Endothelial cell of umbilical vein (primary cell): ENCODE measurements at regions not wholly inside any gene's neighbourhood (a gene's known extent, or its start where the extent isn't known, plus 50 kb on each side); places are given as distances from the start of the nearest gene placed in this dataset.
"Not testable (repeated sequence)": the region's sequence is repeated elsewhere in the genome, so short reads cannot be mapped to it uniquely, and the experiment has no call there.

Experiments used
- EZH2 ChIP-seq: IDR thresholded peaks from 2 replicates; pipeline ENCODE4 v1.6.1; 2012; ENCODE audit warnings: borderline replicate concordance, low read depth, mild to moderate bottlenecking, moderate library complexity, low read length, inconsistent platforms; ENCODE audit not compliant: severe bottlenecking
- GATA2 ChIP-seq: IDR thresholded peaks from 2 replicates; pipeline ENCODE4 v1.7.0; 2011; ENCODE audit warnings: low read depth, mild to moderate bottlenecking, moderate library complexity, mixed read lengths, low read length; ENCODE audit not compliant: insufficient read length, insufficient read depth
- POLR2A ChIP-seq: IDR thresholded peaks from 2 replicates; pipeline ENCODE4 v1.6.1; 2012; ENCODE audit warnings: low read depth, mild to moderate bottlenecking, control low read depth, low read length
- POLR2AphosphoS5 ChIP-seq: IDR thresholded peaks from 2 replicates; pipeline ENCODE4 v1.6.1; 2012; ENCODE audit warnings: low read depth, mild to moderate bottlenecking, control low read depth, low read length, moderate library complexity; ENCODE audit not compliant: insufficient read depth
- TF ChIP-seq, protein P1 (sequence below), 2 donors: IDR thresholded peaks; 1 replicate in 1 of 2; 2 replicates in 1 of 2; pipeline ENCODE4 v1.5.1; 2011; ENCODE audit warnings: low read length in 2 of 2, mild to moderate bottlenecking in 2 of 2, moderate library complexity in 2 of 2, control low read depth in 1 of 2, inconsistent platforms in 1 of 2, low read depth in 1 of 2; ENCODE audit not compliant: insufficient read depth in 1 of 2; ENCODE audit errors: extremely low read depth in 1 of 2
- TF ChIP-seq, protein P2 (sequence below): IDR thresholded peaks from 2 replicates; pipeline ENCODE4 v1.6.1; 2011; ENCODE audit not compliant: insufficient read depth, insufficient read length

DNA sequence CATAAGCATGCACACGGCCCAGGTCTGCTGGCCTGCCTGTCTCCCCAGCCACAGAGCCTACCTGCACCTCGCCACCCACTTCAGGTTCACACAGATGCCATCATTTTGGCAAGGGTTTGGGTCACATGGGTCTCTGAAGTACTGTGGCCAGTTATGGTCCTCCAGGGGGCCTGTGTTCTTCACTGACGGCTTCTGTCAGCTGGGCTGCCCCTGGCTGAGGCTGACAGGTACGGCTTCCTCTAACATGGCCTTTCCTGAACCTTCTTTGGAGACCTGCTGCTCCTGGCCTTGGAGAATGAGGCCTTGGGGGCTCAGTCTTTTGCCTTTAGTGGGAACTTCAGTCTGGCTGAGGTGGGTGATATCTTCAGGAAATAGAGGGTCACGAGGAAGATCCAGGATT lies 835.9 kb downstream of the SPATA31A1 start:
- not testable (repeated sequence) for TF ChIP-seq POLR2A, GATA2, POLR2AphosphoS5, EZH2
- TF ChIP-seq, protein P1, sequence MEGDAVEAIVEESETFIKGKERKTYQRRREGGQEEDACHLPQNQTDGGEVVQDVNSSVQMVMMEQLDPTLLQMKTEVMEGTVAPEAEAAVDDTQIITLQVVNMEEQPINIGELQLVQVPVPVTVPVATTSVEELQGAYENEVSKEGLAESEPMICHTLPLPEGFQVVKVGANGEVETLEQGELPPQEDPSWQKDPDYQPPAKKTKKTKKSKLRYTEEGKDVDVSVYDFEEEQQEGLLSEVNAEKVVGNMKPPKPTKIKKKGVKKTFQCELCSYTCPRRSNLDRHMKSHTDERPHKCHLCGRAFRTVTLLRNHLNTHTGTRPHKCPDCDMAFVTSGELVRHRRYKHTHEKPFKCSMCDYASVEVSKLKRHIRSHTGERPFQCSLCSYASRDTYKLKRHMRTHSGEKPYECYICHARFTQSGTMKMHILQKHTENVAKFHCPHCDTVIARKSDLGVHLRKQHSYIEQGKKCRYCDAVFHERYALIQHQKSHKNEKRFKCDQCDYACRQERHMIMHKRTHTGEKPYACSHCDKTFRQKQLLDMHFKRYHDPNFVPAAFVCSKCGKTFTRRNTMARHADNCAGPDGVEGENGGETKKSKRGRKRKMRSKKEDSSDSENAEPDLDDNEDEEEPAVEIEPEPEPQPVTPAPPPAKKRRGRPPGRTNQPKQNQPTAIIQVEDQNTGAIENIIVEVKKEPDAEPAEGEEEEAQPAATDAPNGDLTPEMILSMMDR (IDR thresholded peaks at IDR 0.05; ENCODE audit: extremely low read depth in 1 of 2, insufficient read depth in 1 of 2, low read depth in 1 of 2, low read length in 2 of 2), result not testable (repeated sequence)
- TF ChIP-seq, protein P2, sequence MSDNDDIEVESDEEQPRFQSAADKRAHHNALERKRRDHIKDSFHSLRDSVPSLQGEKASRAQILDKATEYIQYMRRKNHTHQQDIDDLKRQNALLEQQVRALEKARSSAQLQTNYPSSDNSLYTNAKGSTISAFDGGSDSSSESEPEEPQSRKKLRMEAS, result not testable (repeated sequence)
